Stimulated activated CD4-positive, alpha-beta T cell treated with anti-CD3 and anti-CD28 coated beads, Interleukin-15, amount 100 ng/mL, for 48 hours (primary cell): ENCODE measurements at regions not wholly inside any gene's neighbourhood (a gene's known extent, or its start where the extent isn't known, plus 50 kb on each side); places are given as distances from the start of the nearest gene placed in this dataset.
"Not testable (repeated sequence)": the region's sequence is repeated elsewhere in the genome, so short reads cannot be mapped to it uniquely, and the experiment has no call there.

Experiments
- DNase-seq, 2 donors: peaks; one replicate each; pipeline ENCODE4 v3.0.0-alpha.2; 2020; ENCODE audit warnings: low read depth in 2 of 2

GRCh38 chr11:38894201-38894600, 2296.2 kb upstream of the RAG2 start:
- not testable (repeated sequence) for DNase-seq

DNA sequence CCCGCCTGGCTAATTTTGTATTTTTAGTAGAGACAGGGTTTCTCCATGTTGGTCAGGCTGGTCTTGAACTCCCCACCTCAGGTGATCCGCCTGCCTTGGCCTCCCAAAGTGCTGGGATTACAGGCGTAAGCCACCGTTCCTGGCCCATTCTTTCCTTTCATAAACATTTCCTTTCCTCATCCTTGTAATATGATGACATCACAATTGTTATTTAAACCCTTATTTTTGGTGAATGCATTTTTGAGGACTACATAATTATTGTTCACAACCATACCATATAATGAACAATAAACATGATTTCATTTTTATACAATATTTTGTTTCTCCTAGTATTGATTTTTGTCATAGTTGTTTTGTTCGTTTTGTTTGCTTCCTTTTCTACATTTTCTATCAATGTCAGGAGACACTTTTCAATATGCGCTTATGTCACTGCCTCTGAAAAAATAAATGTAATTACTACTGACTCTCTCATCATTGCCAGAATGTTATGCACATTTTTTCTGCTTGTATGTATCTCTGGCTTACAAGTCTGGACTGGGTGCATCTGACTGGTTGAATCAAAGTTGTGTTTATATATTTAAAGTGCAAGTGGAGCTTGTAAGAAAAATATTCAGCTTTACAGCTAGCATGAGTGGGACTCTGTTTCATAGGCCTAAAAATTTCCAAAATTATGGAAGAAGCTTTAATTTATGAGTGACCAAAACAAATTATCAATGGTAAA, 2286.3 kb upstream of the RAG2 start:
- no peak for DNase-seq

GRCh38 chr11:38867338-38867737, 2269.3 kb upstream of the RAG2 start:
- no peak for DNase-seq

GRCh38 chr11:38865922-38866321, 2267.9 kb upstream of the RAG2 start:
- DNase-seq, result no peak

DNA sequence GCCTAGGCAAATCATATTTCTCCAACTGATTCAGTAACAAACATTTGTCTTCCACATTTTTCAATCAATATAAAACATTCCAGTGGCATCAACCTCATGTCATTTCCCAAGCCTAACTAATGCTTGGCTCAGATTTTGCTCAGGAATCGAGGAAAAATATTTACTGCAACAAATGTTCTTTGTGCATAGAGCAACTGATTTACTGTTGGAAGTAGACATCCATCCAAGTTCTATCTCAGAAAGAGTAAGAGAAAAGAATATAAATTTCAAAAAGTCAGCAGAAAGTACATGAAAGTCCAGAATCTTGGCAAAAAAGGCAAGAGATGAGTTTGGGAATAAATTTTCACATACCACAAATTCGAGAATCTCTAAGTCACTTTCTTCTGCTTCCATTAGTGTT, 2245.0 kb upstream of the RAG2 start:
- no peak for DNase-seq

- DNase-seq, result no peak
These were observed 2241.0 kb upstream of the RAG2 start for GRCh38 chr11:38839071-38839470.

DNA sequence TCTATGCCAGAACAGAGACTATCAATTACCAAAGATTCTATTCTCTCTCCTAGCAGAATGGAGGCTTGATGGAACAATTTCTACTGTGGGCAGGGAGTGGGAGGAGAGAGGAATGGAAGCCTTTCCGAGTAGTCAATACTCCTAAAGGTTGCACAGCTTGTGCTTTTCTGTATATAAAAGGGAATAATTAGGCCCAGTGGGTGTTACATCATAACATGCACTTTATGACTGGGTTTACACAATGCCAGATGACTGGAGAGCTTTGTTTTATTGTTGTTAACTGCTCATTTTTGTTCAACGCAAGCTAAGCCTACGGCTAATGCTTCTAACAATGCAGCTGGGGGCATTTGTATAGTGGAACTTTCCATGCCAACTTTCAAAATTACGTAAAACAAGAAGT, 2237.9 kb upstream of the RAG2 start:
- DNase-seq, result no peak

- no peak for DNase-seq
These were observed 2226.5 kb upstream of the RAG2 start for GRCh38 chr11:38824573-38824972.

GRCh38 chr11:38821786-38822185, 2223.8 kb upstream of the RAG2 start:
- DNase-seq, result not testable (repeated sequence)

DNA sequence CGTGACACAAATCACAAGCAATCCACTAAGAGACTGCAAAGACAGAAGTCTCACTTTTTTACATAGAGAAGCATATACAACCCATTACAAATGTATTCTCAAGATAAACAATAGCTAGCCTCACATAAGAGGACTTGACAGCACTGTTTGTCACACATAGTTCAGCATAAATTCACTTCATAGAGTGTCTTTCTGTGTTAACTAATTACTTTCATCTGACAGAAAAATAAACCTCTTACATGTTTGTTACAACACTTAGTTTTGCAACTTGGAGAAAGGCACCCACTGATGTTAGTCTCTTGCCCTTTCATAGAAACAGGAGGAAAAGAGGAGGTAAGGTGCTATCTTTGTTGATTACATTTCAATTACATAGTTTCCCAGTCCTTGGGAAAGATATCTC, 2221.9 kb upstream of the RAG2 start:
- DNase-seq, result no peak

- no peak for DNase-seq
These were observed 2220.7 kb upstream of the RAG2 start for GRCh38 chr11:38818720-38819119.

- no peak for DNase-seq
These were observed 2216.6 kb upstream of the RAG2 start for GRCh38 chr11:38814670-38815069.

- no peak for DNase-seq
These were observed 2211.5 kb upstream of the RAG2 start for GRCh38 chr11:38809521-38809920.

DNA sequence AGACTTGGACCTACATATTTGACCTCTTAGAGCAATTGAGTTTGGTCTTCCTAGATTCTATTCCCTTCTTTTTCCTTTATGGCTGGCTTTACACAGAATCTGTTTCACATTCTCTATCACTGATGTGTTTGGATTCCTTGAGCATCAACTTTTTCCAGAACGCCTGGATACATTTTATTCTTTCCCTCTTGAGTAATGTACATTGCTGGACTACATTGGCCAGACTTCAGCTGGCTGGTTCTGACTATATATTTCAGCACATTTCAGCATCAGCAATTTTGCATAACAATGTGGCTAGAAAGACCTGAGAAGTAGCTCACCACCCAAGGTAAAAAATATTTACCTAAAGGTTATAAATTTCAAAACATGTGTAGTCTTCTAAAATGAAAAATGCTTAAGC, 2198.2 kb upstream of the RAG2 start:
- no peak for DNase-seq

GRCh38 chr11:38795027-38795426, 2197.0 kb upstream of the RAG2 start:
- no peak for DNase-seq

- DNase-seq, result peak in 1 of 2 donors; percentile 1
These were observed 2193.4 kb upstream of the RAG2 start for GRCh38 chr11:38791346-38791961.

DNA sequence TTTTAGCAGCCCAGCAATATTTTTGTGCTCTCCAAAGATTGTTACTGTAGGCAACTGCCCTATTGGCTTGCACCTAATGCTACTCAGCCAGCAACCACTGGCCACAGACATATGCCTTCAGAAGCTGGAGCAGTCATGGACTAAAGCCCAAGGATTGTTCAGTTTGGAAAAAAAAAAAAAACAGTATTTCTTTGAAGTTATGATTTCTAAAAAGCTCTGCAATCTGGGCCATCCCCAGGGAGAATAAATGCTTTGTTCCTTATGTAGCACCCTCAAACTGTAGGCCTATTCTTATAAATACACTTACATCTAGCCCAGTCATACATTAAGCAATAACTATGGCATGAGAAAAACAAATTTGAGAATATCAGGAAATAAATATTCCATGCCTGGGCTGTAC, 2190.5 kb upstream of the RAG2 start:
- no peak for DNase-seq

GRCh38 chr11:38784164-38784563, 2186.1 kb upstream of the RAG2 start:
- DNase-seq, result no peak

GRCh38 chr11:38766796-38767195, 2168.8 kb upstream of the RAG2 start:
- no peak for DNase-seq

DNA sequence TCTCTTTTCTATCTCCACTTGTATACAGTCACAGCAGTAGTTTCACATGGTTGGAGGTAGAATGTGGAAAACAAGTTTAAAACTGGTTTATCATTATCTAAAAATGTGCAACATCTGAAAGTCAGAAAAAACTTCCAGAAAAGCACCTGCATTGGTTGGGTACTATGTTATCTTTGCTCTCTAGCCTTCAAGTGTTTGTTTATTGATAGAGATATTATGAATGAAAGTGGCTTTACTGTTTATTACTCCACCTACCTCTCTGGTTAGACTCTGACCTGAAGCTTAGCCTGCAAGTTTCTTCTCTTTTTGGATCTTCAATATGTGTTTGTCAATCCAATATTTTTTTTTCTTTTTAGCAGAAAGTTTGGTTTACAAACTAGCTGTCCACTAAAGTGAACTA, 2161.4 kb upstream of the RAG2 start:
- no peak for DNase-seq

DNA sequence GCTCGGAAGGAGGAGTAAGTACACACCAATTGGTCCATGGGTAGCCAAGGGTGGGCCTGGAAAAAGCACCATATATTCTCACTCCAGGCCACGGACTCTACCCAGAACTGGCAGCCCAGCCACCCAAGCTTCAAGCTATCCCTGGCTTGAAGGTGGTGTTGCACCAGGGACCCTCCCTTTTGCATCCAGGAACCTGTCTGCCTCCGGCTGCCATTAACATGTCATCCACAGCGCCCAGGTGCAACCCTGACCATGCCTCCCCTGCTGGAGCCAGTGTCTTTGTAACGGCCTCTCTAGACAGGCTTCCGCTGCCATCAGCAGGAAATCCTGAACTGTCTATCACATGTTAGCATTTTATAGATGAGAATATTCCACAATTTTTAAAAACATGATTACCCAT, 2158.5 kb upstream of the RAG2 start:
- no peak for DNase-seq

DNA sequence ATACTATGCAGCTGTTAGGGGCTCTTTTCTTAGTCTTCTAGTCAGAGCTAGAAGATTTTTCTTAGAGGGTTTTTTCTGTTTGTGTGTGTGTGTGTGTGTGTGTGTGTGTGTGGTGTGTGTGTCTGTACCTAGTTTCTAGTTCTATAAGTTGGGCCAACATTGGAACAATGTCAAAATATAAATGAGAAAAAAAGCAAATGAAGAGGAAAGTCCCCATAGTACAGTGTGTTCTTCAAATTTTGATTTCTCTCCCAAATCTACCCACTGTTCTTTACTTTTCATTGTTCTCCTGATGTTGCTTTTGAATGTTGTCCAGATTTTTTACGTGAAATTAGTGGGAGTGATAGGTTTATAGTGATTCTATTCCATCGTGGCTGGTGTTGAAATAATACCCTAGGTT, 2153.4 kb upstream of the RAG2 start:
- DNase-seq, result no peak

- not testable (repeated sequence) for DNase-seq
These were observed 2148.5 kb upstream of the RAG2 start for GRCh38 chr11:38746516-38746915.

DNA sequence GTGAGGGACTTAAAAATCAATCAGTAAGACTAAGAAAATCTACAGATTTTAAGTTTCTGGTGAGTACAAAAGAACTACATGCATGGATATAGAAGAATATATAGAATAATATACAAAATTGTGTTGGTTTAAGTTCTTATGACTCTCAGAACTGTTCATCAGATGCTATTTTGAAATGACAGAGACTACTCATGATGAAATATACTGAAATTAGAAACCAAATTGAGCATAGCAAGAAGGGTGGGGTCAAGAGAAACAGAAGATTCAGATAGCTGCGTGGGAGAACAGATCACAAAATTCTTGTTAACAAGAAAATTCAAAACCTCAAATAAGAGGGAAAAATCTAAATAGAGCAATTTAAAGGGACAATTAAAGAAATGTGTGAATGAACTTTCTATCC, 2125.3 kb upstream of the RAG2 start:
- DNase-seq, result no peak
